ENCODE measurements at regions not wholly inside any gene's neighbourhood (a gene's known extent, or its start where the extent isn't known, plus 50 kb on each side); places are given as distances from the start of the nearest gene placed in this dataset.

- TF ChIP-seq CTCF (IDR thresholded peaks at IDR 0.05) (no peak), POLR2A (IDR thresholded peaks at IDR 0.05) (no peak)
Observed at GRCh38 chr3:55307622-55308021, 179.5 kb downstream of the WNT5A start.
